Lower leg skin (tissue), 4 donors: ENCODE measurements at regions not wholly inside any gene's neighbourhood (a gene's known extent, or its start where the extent isn't known, plus 50 kb on each side); places are given as distances from the start of the nearest gene placed in this dataset.

ENCODE experiments used
- DNase-seq, 2 donors: peaks; one replicate each; pipeline ENCODE4 v3.0.0-alpha.2; 2019; ENCODE audit warnings: low spot score in 2 of 2
- H3K4me3 ChIP-seq: fragments of 200-600 bp; sonication (generic); 2 replicates; pipeline ENCODE4 v1.5.1; 2017; ENCODE audit warnings: mild to moderate bottlenecking, low read depth; ENCODE audit not compliant: poor library complexity, severe bottlenecking
- CTCF ChIP-seq, 3 donors: fragments of 450-650 bp; IDR thresholded peaks; one replicate each; pipeline ENCODE4 v1.5.1; 2016; ENCODE audit warnings: antibody characterized with exemption in 3 of 3, mild to moderate bottlenecking in 3 of 3, moderate library complexity in 2 of 3
- POLR2A ChIP-seq, 2 donors: fragments of 450-650 bp; IDR thresholded peaks; one replicate each; pipeline ENCODE4 v1.6.1; 2016 to 2017; ENCODE audit warnings: antibody characterized with exemption in 2 of 2, mild to moderate bottlenecking in 1 of 2, moderate library complexity in 1 of 2
- WGBS, 2 donors: methylation state at CpG; one replicate each; pipeline ENCODE4 v1.1.5; 2018; 5-methylcytosine and 5-hydroxymethylcytosine counted together
- intact Hi-C: fragments of 100-400 bp; cut with DNase I; formaldehyde crosslinking; loops from one replicate; pipeline ENCODE4 v1.15.0; 2023; ENCODE audit warnings: low total_unique reads

- intact Hi-C loops, result no loop called here
- no peak for DNase-seq
- no peak overlapping the region for H3K4me3 ChIP-seq
- WGBS, 2 donors, result 93 to 94% methylated on average over 2 of the region's 2 CpGs
- TF ChIP-seq POLR2A (IDR thresholded peaks at IDR 0.05) (no peak), CTCF (IDR thresholded peaks at IDR 0.05) (no peak)
Measured at GRCh38 chr16:9417898-9418297, 326.5 kb downstream of the HAPSTR1 start.

GRCh38 chr16:9419161-9419560 lies 327.7 kb downstream of the HAPSTR1 start:
- 87 to 88% methylated on average over 3 of the region's 3 CpGs for WGBS, 2 donors
- DNase-seq, result no peak
- intact Hi-C loops, result no loop called here
- no peak for TF ChIP-seq CTCF (IDR thresholded peaks at IDR 0.05)
- TF ChIP-seq POLR2A (IDR thresholded peaks at IDR 0.05), result no peak
- H3K4me3 ChIP-seq, result no peak overlapping the region

- TF ChIP-seq CTCF (IDR thresholded peaks at IDR 0.05) (no peak), POLR2A (IDR thresholded peaks at IDR 0.05) (no peak)
- intact Hi-C loops, result no loop called here
- no peak overlapping the region for H3K4me3 ChIP-seq
- no peak for DNase-seq
- WGBS, 2 donors, result 49 to 74% methylated on average over 7 of the region's 7 CpGs
Measured at GRCh38 chr16:9422762-9423513, 331.5 kb downstream of the HAPSTR1 start.

- intact Hi-C loops, result no loop called here
- TF ChIP-seq CTCF (IDR thresholded peaks at IDR 0.05) (no peak), POLR2A (IDR thresholded peaks at IDR 0.05) (no peak)
- DNase-seq, result no peak
- H3K4me3 ChIP-seq, result no peak overlapping the region
- WGBS, 2 donors, result 54 to 56% methylated on average over 3 of the region's 3 CpGs
Measured at GRCh38 chr16:9425236-9425635, 333.8 kb downstream of the HAPSTR1 start.

- 75 to 77% methylated on average over 7 of the region's 7 CpGs for WGBS, 2 donors
- no peak for DNase-seq
- H3K4me3 ChIP-seq, result no peak overlapping the region
- intact Hi-C loops, result no loop called here
- no peak for TF ChIP-seq POLR2A (IDR thresholded peaks at IDR 0.05)
- no peak for TF ChIP-seq CTCF (IDR thresholded peaks at IDR 0.05)
Measured at GRCh38 chr16:9428355-9429005, 337.0 kb downstream of the HAPSTR1 start.
